Heart right ventricle (tissue), 16 donors: ENCODE measurements at regions not wholly inside any gene's neighbourhood (a gene's known extent, or its start where the extent isn't known, plus 50 kb on each side); places are given as distances from the start of the nearest gene placed in this dataset.

Experiments
- ATAC-seq, 8 donors: fragments of 200-7000 bp; cut with Tn5 transposase; one replicate each; pipeline ENCODE4 v1.9.1; 2020; ENCODE audit warnings: mild to moderate bottlenecking in 8 of 8, moderate library complexity in 8 of 8, moderate number of reproducible peaks in 1 of 8
- DNase-seq, 2 donors: peaks; one replicate each; pipeline ENCODE4 v3.0.0-alpha.2; 2020
- H3K27ac ChIP-seq, 10 donors: fragments of 200-600 bp; sonication (generic) in 2 of 10; one replicate each; pipeline versions ENCODE4 v1.5.0 to v1.8.0; 2020 to 2022; ENCODE audit warnings: mild to moderate bottlenecking in 3 of 10
- H3K27me3 ChIP-seq, 7 donors: fragments of 200-600 bp; one replicate each; pipeline ENCODE4 v1.8.0; 2021 to 2022; ENCODE audit warnings: mild to moderate bottlenecking in 2 of 7
- H3K36me3 ChIP-seq, 9 donors: fragments of 200-600 bp; sonication (generic) in 1 of 9; one replicate each; pipeline versions ENCODE4 v1.5.0 to v1.8.0; 2020 to 2022; ENCODE audit warnings: mild to moderate bottlenecking in 2 of 9
- H3K4me1 ChIP-seq, 9 donors: fragments of 200-600 bp; sonication (generic) in 1 of 9; one replicate each; pipeline versions ENCODE4 v1.5.0 to v1.8.0; 2020 to 2022; ENCODE audit warnings: mild to moderate bottlenecking in 4 of 9
- H3K4me3 ChIP-seq, 10 donors: fragments of 200-600 bp; sonication (generic) in 2 of 10; one replicate each; pipeline versions ENCODE4 v1.5.0 to v1.8.0; 2020 to 2022; ENCODE audit warnings: mild to moderate bottlenecking in 7 of 10, moderate library complexity in 2 of 10
- H3K9me3 ChIP-seq, 11 donors: fragments of 200-600 bp in 10 of 11; sonication (generic) in 2 of 11; one replicate each; pipeline versions ENCODE4 v1.5.0 to v1.8.0; 2013 to 2022; ENCODE audit warnings: mild to moderate bottlenecking in 2 of 11, control low read depth in 1 of 11, moderate library complexity in 1 of 11
- CTCF ChIP-seq, 9 donors: fragments of 200-600 bp; sonication (generic) in 2 of 9; IDR thresholded peaks; one replicate each; pipeline versions ENCODE4 v1.5.0 to v1.8.0; 2021 to 2022; ENCODE audit warnings: antibody characterized with exemption in 9 of 9, mild to moderate bottlenecking in 5 of 9, moderate library complexity in 1 of 9
- WGBS, 2 donors: extraction: QIAGEN DNeasy Blood & Tissue Kit; methylation state at CpG; one replicate each; pipeline ENCODE4 v1.1.7; 2013; ENCODE audit warnings: inconsistent platforms in 1 of 2; 5-methylcytosine and 5-hydroxymethylcytosine counted together
- intact Hi-C, 10 donors: fragments of 100-400 bp; cut with DNase I; formaldehyde crosslinking; loops; one replicate each; pipeline versions ENCODE4 v1.11.1 to v1.14.2; 2022
- donor health status: Arrhythmogenic right ventricular cardiomyopathy.
- donor health status: ischemic (EF 13 %, LVEDD 7.1; RV severe dilation, severe dysfunction).
- donor health status: healthy with polysubstance abuse.
- donor health status: DM: no; HTN: yes; CAD: no.
- donor health status: DM: no; HTN: no; CAD: no.
- donor health status: ischemic (EF 25% LVEDD 6.9; RV normal size, moderate dysfunction).
- donor health status: ischemic (EF 25% LVEDD 5.7; RV mildly dilated, moderate dysfunction).
- donor health status: healthy.
- donor health status: DM: yes; HTN: yes; CAD: no.
- donor health status: Ischemic cardiomyopathy.
- donor health status: ischemic (EF 35%, LVEDD 5.7; RV mildly dilated, moderate dysfunction).
- donor health status: nonischemic (EF 11% LVEDD 7.7; RV severe dilation, severe dysfunction).
- donor health status: DM: yes; HTN: yes; CAD: no.
- donor health status: PGD.
- donor health status: ischemic (EF 29% LVEDD 5.4; RV normal size, mild dysfunction).
- donor health status: nonischemic (EF 23%, LVEDD 6.1; RV moderate dilation, normal function).

GRCh38 chr2:238518172-238518820 is 91.6 kb downstream of the ASB1 start:
- no peaks in the 10 kb centered on the region for H3K36me3 ChIP-seq
- H3K9me3 ChIP-seq = peaks cover 0 to 45% (median 10%) of the 10 kb centered on the region in 11 donors
- no peak overlapping the region for H3K4me3 ChIP-seq
- intact Hi-C loops = loop anchor here in 3 of 10 donors (10.0 kb wide), 2 partner anchors 107 to 267 kb away; no protein-coding TSS in a partner anchor
- peaks cover 0 to 9% (median 0%) of the 10 kb centered on the region in 7 donors for H3K27me3 ChIP-seq
- DNase-seq (no peak), ATAC-seq (no peak)
- no peak for TF ChIP-seq CTCF (IDR thresholded peaks at IDR 0.05)
- H3K4me1 ChIP-seq = no peaks in the 10 kb centered on the region
- H3K27ac ChIP-seq = no peak overlapping the region
- WGBS, 2 donors = 86 to 89% methylated on average over 20 of the region's 20 CpGs

GRCh38 chr2:238518821-238519186 is 92.1 kb downstream of the ASB1 start:
- Histone ChIP-seq H3K9me3 (peaks cover 0 to 45% (median 10%) of the 10 kb centered on the region in 11 donors), H3K27ac (no peak overlapping the region), H3K36me3 (no peaks in the 10 kb centered on the region), H3K4me3 (no peak overlapping the region), H3K4me1 (no peaks in the 10 kb centered on the region), H3K27me3 (peaks cover 0 to 10% (median 0%) of the 10 kb centered on the region in 7 donors)
- WGBS, 2 donors = 75 to 78% methylated on average over 7 of the region's 7 CpGs
- TF ChIP-seq CTCF (IDR thresholded peaks at IDR 0.05) = no peak
- intact Hi-C loops = loop anchor here in 3 of 10 donors (10.0 kb wide), 2 partner anchors 106 to 266 kb away; no protein-coding TSS in a partner anchor
- ATAC-seq = no peak
- no peak for DNase-seq

- H3K4me1 ChIP-seq = no peaks in the 10 kb centered on the region
- intact Hi-C loops = loop anchor here in 2 of 10 donors (10.0 kb wide), 1 partner anchor 264 kb away; no protein-coding TSS in a partner anchor
- H3K27ac ChIP-seq = no peak overlapping the region
- DNase-seq (no peak), ATAC-seq (no peak)
- 97 to 100% methylated on average over 1 of the region's 1 CpG for WGBS, 2 donors
- no peaks in the 10 kb centered on the region for H3K36me3 ChIP-seq
- peaks cover 0 to 38% (median 10%) of the 10 kb centered on the region in 11 donors for H3K9me3 ChIP-seq
- TF ChIP-seq CTCF (IDR thresholded peaks at IDR 0.05) = no peak
- H3K27me3 ChIP-seq = peaks cover 0 to 22% (median 0%) of the 10 kb centered on the region in 7 donors
- H3K4me3 ChIP-seq = no peak overlapping the region
Observed at GRCh38 chr2:238520359-238520886, 93.7 kb downstream of the ASB1 start.

GRCh38 chr2:238521002-238521401 is 94.3 kb downstream of the ASB1 start:
- no peak overlapping the region for H3K27ac ChIP-seq
- no peaks in the 10 kb centered on the region for H3K36me3 ChIP-seq
- intact Hi-C loops = loop anchor here in 2 of 10 donors (10.0 kb wide), 1 partner anchor 264 kb away; no protein-coding TSS in a partner anchor
- H3K4me3 ChIP-seq = no peak overlapping the region
- H3K27me3 ChIP-seq = peaks cover 0 to 22% (median 0%) of the 10 kb centered on the region in 7 donors
- no peaks in the 10 kb centered on the region for H3K4me1 ChIP-seq
- TF ChIP-seq CTCF (IDR thresholded peaks at IDR 0.05) = no peak
- ATAC-seq (no peak), DNase-seq (no peak)
- H3K9me3 ChIP-seq = peaks cover 0 to 32% (median 10%) of the 10 kb centered on the region in 11 donors
- WGBS, 2 donors = 99 to 100% methylated on average over 2 of the region's 2 CpGs
